Inferior parietal cortex (tissue), 1 donor: ENCODE measurements at regions not wholly inside any gene's neighbourhood (a gene's known extent, or its start where the extent isn't known, plus 50 kb on each side); places are given as distances from the start of the nearest gene placed in this dataset.

ENCODE experiments used
- DNase-seq: peaks from one replicate; pipeline ENCODE4 v3.0.0-alpha.2; 2016; ENCODE audit errors: extremely low spot score

DNA sequence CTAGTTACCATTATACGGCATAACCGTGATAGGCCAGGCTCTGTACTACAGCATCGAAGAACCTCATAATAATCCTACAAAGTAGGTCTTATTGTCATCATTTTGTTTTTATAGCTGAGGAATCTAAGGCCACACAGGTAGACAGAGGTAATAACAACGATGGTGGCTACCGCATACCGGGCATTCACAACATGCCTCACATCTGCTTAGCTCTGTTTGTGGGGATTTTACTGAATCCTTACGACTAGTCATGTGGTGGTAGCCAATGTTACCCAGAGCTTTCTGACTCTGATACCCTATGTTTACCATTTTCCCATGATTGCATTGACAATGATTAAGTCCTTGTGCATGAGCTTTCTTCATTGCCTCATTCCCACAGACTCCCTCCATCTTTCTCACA, 269.4 kb downstream of the TCF7L2 start:
- DNase-seq: no peak

DNA sequence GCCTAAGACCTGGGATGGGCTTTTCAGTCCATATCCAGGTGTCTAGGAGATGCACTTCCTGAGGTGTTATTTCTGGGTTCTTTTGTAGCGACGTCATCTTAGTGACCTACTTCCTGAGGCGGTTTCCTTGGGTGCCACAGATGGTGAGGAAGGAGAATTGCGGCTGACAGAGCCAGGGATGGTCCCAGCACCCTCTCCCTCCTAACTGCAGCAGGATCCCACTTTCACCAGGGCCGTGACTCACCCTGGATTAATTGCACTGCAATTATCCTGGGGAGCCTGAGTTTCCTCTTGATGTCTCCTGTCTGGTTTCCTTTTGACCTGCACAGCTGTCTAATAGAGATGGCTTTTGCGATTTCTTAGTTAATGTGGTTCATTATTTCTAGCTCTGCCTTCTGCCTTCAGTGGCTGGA, 271.7 kb downstream of the TCF7L2 start:
- no peak for DNase-seq

DNA sequence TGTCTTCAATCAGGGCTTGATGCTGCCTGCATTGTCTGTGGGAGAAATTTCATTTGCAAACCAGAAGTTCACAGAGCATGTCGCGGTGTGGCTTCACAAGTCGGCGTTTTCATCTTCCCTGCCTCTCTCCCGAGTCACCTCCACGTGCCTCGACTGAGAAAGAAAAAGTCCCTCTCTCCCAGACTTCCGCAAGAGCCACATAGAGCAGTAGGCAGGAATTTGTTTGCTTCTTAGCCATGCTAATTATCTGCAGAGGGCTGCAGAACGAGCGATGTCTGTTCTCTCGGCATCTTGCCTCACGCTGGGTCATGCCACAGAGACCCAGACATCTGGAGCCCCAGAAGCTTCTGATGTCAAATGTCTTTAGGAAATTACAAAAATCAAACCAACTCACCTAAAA, 272.2 kb downstream of the TCF7L2 start:
- no peak for DNase-seq

DNA sequence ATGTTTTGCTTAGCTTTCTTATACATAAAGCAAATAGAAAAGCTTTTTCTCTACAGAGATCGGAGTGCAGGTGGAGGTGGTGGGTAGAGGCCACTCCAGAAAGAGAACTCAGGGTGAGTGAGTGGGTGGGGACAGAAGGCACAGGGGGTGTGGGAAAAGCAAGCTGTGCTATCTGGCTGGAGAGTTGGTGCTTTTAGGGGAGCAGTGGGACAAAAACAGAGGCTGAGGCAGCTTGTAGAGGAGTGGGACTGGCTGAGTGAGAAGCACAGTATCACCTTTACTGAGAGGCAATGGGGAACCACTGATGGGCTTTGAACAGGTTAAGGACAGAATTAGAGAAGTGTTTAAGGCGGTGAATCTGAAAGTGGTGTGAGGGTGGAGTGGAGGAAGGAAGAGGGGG, 275.3 kb downstream of the TCF7L2 start:
- no peak for DNase-seq

DNA sequence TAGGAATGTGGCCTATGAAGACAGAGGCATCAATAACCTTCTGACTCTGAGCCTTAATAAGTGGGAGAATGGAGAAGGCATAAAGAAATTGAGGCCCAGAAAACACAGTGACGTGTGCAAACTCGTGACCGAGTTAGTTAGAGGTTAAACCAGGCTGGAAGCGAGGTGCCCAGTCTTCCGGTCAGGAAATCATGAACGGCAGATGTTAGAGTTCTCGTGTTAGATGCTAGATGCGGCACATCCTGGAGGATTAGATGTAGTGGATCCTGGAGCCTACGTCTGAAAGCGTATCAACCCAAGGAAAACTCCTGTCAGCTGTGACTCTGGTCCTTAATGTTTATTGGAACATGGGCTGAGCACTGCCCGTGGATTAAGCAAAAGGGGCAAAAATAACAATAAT, 275.9 kb downstream of the TCF7L2 start:
- no peak for DNase-seq

DNA sequence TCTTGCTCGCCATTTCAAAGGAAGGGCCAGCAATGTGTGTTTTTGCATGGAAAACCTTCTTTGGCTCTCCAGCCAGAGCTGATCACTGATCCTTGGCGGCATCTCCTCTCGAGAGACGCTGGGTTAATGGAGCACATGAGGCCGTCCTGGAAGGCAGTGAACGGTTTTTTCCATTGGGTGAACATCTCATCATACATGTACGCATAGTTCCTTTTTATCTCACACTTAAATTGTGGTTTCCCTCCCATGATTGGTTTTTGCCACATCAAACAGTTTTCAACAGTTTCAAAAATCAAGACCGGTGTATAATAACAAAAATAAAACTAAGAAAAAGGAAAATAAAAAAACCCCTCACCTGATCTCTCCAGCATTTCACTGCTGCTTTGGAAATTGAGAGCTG, 276.4 kb downstream of the TCF7L2 start:
- DNase-seq: no peak

DNA sequence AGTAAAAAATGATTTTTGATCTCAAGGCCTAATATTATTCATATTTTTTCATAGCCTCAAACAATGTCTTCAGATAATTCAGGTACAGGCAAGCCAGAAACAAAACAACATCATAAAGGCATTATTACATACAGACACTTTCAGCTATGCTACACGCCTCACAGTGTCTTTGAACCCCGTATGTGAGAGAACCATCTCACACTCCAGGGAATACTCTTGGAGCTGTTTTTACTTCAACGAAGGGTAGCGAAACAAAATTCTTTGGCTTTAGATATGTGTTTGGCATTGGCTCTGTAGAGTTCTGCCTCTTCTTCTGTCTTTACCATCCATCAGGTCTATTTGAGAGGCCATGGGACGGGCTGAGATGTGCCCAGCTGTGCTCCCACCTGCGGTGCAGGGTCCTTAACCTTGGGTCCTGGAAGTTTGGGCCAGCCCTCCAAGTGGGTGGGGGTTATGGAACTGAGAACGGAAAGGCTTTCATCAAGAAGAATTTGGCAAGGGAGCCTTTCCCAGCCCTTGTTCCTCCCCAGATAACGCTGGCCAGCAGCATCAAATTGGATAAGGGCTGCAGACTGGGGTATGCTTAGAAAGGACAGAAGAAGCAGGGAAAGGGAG, 276.9 kb downstream of the TCF7L2 start:
- no peak for DNase-seq

DNA sequence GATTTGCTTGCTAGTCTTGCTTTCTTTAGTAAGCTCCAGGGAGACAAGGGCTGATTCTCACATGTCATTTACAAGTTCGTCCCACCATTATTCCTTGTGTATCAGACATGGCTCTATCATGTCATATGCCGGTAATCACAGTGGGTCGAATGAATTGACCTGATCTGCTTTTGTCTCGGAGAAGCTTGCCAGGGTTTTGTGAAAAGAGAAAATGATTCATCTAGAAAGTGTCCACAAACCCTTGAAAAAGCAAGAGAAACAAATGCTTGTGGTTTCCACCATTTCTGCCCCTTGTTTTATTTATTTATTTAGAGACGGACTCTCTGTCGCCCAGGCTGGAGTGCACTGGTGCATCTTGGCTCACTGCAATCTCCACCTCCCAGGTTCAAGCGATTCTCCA, 278.5 kb downstream of the TCF7L2 start:
- DNase-seq: no peak

DNA sequence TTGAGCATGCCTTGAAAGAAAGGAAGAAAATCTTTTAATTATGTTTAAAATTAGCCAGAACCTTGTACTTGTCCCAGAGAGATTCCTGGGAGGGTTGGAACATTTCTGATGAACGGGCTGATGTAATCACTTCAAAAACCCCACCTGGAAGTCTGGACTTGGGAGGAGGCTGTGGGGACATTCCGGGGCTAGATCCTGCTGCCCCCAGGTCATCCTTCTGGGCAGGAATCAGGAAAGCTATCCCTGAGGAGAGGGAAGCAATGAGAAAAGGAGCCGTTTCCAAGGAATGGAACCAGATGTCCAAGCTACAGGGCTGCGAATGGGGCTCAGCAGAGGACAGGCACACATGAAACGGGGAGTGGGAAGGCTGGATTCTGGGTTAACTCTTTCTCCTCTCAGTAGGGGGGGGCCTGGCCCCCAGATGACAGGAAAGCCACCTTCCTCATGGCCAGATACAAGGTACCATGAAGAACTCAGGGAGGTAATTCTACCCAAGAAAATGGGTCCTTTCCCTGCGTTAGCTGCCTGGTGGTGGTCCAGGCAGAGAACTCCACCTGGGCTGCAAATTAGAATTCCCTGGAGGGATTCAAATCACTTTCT, 280.1 kb downstream of the TCF7L2 start:
- DNase-seq: no peak

DNA sequence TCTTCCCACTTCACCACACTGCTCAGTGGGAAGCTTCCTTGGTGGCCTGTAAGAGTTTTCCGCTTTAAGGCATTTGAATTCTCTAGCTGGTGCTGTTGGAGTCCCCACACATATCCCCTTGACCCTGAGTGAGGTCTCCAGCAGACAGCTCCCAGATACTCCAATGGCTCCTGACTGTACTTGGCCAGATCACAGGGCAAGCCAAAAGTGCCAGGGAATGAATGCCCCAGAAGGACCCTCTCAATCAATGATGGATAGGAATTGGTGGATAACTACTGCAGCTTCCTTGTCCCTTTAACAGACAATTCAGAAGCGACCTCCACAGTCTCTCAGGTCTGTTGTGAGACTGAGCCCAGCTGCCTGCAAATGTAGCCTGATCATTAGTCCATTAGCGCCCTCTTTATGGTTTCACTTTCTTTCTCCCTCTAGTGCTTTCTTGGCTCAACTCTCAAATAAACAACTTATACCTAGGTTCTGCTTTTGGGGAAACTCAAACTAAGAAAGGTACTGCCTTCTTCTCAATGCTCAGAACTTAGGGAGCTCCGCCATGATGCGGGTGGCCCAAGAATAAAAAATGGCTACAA, 283.0 kb downstream of the TCF7L2 start:
- DNase-seq: no peak

DNA sequence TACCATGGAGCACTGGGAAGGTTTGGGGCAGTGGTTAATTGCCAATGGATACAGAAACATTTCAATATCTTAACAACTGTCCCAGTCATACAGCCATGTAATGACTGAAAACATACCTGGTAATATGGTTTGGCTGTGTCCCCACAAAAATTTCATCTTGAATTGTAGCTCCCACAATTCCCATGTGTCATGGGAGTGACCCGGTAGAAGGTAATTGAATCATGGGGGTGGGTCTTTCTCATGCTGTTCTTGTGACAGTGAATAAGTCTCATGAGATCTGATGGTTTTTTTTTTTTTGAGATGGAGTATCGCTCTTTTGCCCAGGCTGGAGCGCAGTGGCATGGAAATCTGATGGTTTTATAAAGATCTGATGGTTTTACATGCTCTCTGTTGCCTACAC, 284.4 kb downstream of the TCF7L2 start:
- no peak for DNase-seq

DNA sequence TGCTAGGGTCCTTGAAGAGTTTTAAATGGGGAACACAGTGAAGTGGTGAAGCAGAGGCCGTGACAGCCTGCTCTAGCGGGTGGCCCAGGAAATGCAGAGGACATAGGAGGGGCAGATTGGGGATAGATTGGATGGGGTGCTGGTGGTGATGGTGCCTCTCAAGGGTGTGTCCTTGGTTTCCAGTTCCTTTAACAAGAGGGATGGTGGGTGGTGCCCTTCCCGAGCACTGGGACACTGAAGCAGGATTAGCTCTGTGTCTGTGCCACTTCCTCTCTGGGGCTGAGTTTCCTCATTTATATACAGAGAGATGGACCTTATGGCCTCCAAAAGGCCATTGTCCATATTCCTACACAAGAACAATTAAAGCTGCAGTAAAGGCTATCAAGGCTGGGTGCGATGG, 285.5 kb downstream of the TCF7L2 start:
- no peak for DNase-seq

DNA sequence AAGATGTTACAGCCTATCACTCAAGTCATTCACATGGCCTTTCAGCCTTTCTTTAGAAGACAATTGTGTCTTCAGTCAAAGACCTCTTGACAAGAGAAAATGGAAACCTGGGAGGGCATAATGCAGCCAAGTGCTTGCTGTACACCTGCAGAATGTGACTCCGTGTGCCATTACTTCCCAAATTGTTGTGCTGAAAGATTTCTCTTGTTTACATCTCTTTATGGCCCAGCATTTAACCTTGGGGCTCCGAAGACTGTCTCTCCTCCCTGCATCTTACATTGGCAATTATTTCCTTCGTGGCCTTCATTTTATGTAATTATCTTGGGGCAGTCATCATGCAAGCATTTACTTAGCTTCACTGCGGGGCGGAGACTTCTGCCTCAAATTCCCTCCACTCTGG, 287.0 kb downstream of the TCF7L2 start:
- no peak for DNase-seq

DNA sequence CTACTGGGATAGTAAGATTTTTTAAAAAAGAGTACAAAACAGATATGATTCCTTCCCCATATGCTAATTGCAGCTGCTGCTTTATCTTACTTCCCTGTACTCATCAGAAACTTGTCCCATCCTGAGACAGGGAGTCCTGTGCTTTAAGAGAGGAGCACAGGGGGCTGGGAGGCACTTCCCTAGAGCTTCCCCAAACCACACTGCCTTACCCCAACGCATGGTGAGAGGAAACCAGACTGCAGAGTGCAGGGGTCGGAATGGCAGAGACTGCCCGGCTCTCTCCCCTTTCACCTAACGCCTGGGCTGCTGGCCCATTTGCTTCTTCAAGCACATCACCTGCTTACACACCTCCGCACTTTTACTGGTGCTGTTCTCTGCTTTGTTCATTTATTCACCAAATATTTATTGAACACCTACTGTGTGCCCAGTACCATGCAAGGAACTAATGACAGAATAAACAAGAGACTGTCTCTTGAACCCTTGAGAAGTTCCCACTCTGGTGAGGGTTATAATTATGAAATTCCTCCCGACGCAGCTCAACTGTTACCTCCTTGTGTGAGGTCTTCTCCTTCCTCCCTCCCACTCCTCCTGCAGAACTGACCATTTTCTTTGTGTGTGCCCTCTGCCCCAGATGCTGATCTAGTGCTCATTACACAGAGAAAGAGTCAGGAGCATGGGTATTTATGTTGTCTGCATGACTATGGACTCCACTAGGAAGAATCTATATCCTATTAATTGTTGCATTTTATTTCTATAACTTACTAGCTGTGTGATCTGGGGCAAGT, 289.7 kb downstream of the TCF7L2 start:
- no peak for DNase-seq

DNA sequence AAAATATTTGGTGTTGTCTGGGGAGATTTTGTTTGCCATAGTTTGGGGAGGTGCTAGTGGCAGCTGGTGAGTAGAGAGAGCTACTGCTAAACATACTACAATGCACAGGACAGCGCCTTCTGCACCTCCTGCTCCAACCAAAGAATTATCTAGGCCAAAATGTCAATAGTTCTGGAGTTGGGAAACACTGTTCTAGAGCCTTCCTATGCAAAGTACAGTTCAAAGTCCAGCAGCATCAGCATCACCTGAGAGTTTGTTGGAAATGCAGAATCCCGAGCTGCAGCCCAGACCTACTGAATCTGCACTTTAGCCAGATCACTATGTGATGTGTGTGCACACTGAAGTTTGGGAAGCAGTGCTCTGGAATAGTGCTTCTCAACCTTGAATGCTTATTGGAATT, 290.7 kb downstream of the TCF7L2 start:
- no peak for DNase-seq

DNA sequence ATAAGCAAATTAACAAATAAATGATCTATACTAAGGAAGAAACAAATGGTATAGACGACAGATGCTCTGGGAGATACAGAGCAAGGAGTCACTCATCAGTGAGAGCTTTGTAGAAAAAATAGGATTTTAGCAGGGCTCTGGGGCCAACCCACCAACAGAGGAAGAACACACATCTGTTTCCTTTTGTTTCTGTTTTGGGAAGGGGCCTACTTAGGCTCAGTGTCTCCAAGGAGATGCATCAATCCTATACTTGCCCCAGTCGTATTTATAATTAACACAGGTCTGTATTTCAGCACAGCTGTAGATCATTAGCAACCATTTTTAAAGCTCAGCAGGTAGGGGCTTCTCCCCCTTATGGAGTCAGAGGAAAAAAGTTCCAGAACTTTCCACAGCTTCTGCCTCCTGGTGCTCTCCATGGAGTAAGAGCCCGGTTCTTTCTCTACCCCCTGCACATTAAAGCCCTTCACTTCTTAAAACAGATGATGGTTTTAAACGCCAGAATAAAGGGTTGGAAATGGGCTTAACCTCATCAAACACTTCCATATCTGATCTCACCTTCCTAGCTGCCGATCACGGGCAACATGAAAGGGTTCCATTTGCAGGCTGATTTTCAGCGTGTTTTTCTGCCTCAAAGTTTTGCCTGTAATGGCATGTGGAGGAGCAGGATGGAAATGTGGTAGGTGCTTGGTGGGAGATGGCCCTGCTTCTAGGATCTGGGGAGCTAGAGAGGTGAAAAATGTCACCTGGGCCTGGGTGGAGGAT, 291.7 kb downstream of the TCF7L2 start:
- DNase-seq: no peak

DNA sequence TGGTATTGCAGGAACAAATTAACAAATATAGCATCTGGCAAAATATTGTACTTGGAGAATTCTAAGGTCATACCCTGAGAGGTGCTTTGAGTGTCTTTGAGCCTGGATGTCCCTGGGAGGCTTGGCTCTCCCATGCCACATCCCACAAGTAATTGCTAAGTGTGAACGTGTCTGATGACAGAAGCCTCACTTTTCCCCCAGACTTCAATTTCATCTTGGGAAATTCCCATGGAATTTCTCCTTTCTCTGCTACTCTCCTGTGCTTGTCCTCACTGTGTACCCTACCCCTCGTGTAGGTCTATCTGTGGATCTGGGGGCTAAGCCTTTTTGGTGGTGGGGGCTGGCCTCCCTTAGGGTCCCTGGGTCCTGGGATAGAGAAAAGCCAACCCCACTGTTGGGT, 293.3 kb downstream of the TCF7L2 start:
- DNase-seq: no peak

DNA sequence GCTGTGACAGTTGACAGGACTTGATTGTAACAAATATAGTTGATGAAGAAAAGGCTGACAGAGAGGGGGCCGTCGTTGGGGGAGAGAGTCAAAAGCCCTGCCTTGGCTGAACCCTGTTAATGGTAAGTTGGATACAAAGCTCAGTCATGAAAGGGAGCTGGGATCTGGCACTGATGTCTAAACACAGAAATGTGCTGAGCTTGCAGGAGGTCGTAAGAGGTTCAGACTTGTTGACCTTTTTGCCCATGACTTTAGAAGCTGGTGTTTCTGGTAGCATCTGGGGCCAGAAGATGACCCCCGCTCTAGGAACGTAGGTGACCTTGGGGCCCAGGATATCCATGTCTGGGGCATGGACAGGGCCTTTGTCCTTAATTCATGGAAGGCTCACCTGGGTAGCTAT, 294.7 kb downstream of the TCF7L2 start:
- no peak for DNase-seq

DNA sequence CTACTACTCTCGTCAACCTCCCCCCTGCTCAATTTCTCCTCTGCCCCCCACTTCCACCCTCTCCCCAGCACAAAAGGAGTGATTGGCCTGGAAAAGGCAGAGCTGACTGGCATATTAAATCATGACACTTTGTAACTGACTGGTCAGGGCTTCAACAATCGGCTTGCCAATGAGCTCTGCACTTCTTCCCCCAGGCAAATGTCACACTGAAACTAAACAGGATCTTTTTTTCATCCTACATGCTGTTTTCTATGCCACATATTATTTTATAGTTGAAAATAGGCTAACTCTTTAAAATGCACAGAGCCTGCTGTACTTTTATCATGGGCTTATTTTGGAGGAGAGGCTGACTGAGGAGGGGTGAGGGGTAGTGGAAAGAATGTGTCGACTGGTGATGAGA, 295.2 kb downstream of the TCF7L2 start:
- DNase-seq: no peak

DNA sequence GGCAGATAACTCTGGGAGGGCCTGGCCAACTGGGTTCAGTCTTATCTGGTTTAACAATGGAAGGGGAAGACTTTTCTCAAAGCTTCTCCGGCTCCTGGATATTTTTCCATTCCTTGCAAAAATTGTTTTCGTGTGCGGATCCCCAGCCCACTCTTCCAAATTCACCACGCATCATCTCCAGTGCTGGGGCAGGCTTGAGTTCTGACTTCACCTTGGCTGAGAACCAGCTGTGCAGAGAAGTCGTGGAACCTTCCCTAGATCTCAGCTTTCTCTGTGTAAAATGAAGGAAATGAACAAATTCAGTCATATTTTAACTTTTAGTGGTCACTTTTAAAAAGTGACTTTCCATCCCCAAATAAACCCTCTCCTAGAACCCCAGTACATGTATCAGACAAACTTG, 297.0 kb downstream of the TCF7L2 start:
- no peak for DNase-seq

DNA sequence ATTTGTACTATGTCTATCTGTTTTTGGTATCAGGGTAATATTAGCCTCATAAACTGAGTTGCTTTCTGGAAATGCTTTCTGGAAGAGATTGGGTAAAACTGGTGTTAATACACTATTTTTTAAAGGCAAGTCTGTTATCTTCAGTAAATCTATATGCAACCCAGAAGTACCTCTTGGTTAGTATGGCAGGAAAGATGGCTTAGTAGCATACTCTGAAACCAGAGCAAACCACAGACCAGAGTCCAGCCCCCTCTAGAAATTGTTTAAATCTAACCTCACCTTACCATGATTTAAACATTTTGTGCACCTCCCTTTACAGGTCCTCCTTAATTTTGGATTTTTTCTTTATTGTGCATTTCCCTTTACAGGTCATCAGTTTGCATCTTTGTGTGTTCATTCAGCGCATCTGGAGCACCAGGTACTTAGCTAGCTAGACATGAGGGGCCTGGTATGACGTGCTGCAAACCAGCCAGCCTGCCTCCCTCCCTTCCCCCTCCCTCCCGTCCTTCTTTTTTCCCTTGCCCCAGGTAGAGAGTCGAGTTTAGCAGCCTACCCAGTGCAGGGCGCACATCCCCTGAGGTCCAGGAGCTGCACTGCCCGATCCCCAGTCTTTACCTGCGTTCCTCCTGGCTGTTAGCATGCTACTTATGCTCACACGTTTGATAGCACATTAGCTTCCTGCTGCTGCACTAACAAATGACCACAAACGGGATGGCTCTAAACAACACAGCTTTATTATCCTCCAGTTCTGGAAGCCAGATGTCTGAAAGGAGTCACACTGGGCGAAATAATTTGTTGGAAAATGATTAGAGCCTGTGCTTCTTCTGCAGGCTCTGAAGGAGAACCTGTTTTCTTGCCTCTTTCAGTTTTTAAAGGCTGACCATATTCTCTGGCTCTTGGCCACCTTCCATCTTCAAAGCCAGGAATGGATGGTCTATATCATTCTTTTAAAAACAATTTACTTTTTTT, 299.9 kb upstream of the HABP2 start:
- DNase-seq: no peak
